Upper lobe of left lung (tissue), 6 donors: ENCODE measurements at regions not wholly inside any gene's neighbourhood (a gene's known extent, or its start where the extent isn't known, plus 50 kb on each side); places are given as distances from the start of the nearest gene placed in this dataset.

Source experiments
- ATAC-seq, 2 donors: fragments of 200-7000 bp; cut with Tn5 transposase; one replicate each; pipeline ENCODE4 v1.9.1; 2022; ENCODE audit warnings: mild to moderate bottlenecking in 2 of 2, moderate library complexity in 2 of 2; ENCODE audit not compliant: low FRiP score in 2 of 2
- DNase-seq, 2 donors: peaks; one replicate each; pipeline ENCODE4 v3.0.0-alpha.2; 2019 to 2020
- H3K27ac ChIP-seq, 4 donors: fragments of 200-600 bp; sonication (generic); one replicate each; pipeline ENCODE4 v1.5.1; 2016 to 2019
- H3K27me3 ChIP-seq, 4 donors: fragments of 200-600 bp; sonication (generic); one replicate each; pipeline ENCODE4 v1.5.1; 2017 to 2019
- H3K36me3 ChIP-seq, 4 donors: fragments of 200-600 bp; sonication (generic); one replicate each; pipeline ENCODE4 v1.5.1; 2016 to 2019
- H3K4me1 ChIP-seq, 4 donors: fragments of 200-600 bp; sonication (generic); one replicate each; pipeline ENCODE4 v1.5.1; 2018 to 2019
- H3K4me3 ChIP-seq, 4 donors: fragments of 200-600 bp; sonication (generic); one replicate each; pipeline ENCODE4 v1.5.1; 2017 to 2019; ENCODE audit warnings: mild to moderate bottlenecking in 2 of 4, moderate library complexity in 1 of 4
- H3K9me3 ChIP-seq, 4 donors: fragments of 200-600 bp; sonication (generic); one replicate each; pipeline ENCODE4 v1.5.1; 2018 to 2019
- CTCF ChIP-seq, 6 experiments: fragments of 450-650 bp in 4 of 6; fragments of 200-600 bp in 2 of 6; sonication (generic) in 2 of 6; IDR thresholded peaks; one replicate each; pipeline ENCODE4 v1.5.1; 2016 to 2019; ENCODE audit warnings: antibody characterized with exemption in 6 of 6
- EP300 ChIP-seq, 4 donors: sonication (generic); formaldehyde crosslinking; IDR thresholded peaks; one replicate each; pipeline ENCODE4 v1.5.1; 2017; ENCODE audit warnings: antibody characterized with exemption in 4 of 4, control low read depth in 2 of 4
- POLR2A ChIP-seq, 4 donors: fragments of 450-650 bp; IDR thresholded peaks; one replicate each; pipeline ENCODE4 v1.5.1; 2016 to 2017; ENCODE audit warnings: antibody characterized with exemption in 4 of 4, mild to moderate bottlenecking in 2 of 4
- POLR2AphosphoS5 ChIP-seq, 2 donors: sonication (generic); formaldehyde crosslinking; IDR thresholded peaks; one replicate each; pipeline ENCODE4 v1.5.1; 2017; ENCODE audit warnings: antibody characterized with exemption in 2 of 2
- WGBS, 2 donors: methylation state at CpG; one replicate each; pipeline ENCODE4 v1.1.5; 2017 to 2018; 5-methylcytosine and 5-hydroxymethylcytosine counted together
- donor health status: DM: no; HTN: no; CAD: no; lungs with moderate emphysema.
- donor health status: DM: no; HTN: yes; CAD: no; lungs with severe emphysema.

DNA sequence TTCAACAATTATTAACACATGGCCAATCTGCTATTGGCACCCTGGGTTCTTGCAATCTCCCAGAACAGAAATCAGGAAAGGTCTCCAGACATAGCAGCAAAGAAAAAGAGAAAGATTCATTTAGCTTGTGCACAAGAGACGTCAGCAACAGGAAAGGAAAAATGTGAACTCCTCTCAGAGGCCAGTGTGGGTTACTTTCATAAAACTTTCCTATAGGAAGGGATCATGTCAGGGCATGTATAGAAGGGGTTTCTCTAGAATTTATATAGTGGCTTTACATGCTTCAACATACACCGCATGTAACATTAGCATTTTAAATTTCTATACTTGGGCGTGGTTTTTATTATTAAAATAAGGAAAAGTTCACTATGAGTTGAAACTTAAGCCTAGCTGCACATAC lies 725.1 kb downstream of the SORCS1 start:
- Histone ChIP-seq H3K4me3 (no peak overlapping the region), H3K36me3 (no peaks in the 10 kb centered on the region), H3K9me3 (no peaks in the 10 kb centered on the region), H3K27me3 (no peaks in the 10 kb centered on the region), H3K4me1 (no peaks in the 10 kb centered on the region), H3K27ac (no peak overlapping the region)
- DNase-seq (no peak), ATAC-seq (no peak)
- 73% methylated on average over 3 of the region's 3 CpGs for WGBS, 2 donors
- TF ChIP-seq CTCF (IDR thresholded peaks at IDR 0.05) = no peak
- TF ChIP-seq POLR2AphosphoS5 (IDR thresholded peaks at IDR 0.05) = no peak

- Histone ChIP-seq H3K4me3 (no peak overlapping the region), H3K36me3 (no peaks in the 10 kb centered on the region), H3K27me3 (no peaks in the 10 kb centered on the region), H3K9me3 (no peaks in the 10 kb centered on the region), H3K4me1 (no peaks in the 10 kb centered on the region), H3K27ac (no peak overlapping the region)
- ATAC-seq (no peak), DNase-seq (no peak)
- TF ChIP-seq CTCF (IDR thresholded peaks at IDR 0.05) = no peak
- WGBS, 2 donors = 63 to 64% methylated on average over 1 of the region's 1 CpG
Measured at GRCh38 chr10:106438386-106438785, 726.1 kb downstream of the SORCS1 start.

DNA sequence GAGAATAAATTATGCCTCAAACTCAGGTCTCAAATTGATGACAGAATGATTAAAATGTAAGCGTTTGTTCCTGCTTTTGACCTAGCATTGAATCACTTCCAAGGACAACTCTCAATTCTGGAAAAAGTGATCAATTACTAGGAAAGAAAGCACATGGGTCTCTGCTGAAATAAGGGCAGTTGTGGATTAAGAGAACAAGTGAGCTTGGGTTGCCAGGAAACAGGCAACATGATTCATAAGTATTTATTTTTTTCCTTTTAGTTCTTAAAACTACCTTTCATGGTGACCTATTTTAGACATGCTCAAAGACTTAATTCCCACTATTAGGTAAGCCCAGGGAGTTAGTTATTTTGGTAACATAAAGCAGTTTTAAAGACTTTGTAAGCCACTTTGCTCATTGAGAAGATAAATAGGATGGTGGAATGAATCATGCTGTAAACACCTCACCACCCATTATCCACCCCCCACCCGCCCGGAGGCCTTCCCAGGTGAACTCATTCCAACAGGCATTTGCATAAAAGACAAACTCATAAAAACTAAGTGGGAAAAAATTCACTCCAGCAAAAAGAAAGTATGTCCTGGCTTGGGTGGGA lies 728.3 kb downstream of the SORCS1 start:
- WGBS, 2 donors = 74 to 79% methylated on average over 3 of the region's 3 CpGs
- TF ChIP-seq POLR2AphosphoS5 (IDR thresholded peaks at IDR 0.05) (no peak), CTCF (IDR thresholded peaks at IDR 0.05) (no peak), EP300 (IDR thresholded peaks at IDR 0.05) (no peak), POLR2A (IDR thresholded peaks at IDR 0.05) (no peak)
- Histone ChIP-seq H3K4me3 (no peak overlapping the region), H3K36me3 (no peaks in the 10 kb centered on the region), H3K4me1 (no peaks in the 10 kb centered on the region), H3K9me3 (no peaks in the 10 kb centered on the region), H3K27me3 (no peaks in the 10 kb centered on the region), H3K27ac (no peak overlapping the region)
- DNase-seq (no peak), ATAC-seq (no peak)

DNA sequence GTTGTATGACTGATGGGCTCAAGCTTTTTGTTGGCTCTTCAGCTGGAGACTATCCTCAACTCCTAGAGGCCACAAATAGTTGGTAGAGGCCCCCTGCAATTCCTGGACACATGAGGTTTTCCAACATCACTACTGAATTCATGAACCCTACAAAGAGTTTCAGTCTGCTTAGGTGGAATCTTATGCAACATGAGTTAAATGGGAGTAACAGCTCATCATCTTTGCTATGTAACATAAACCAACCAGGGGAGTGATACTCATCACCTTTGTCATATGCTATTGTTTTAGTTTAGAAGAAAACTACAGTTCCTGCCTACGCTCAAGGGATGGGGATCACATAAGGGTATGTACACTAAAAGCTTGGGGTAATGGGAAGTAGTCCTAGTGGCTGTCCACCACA lies 729.4 kb downstream of the SORCS1 start:
- no peaks in the 10 kb centered on the region for H3K9me3 ChIP-seq
- no peaks in the 10 kb centered on the region for H3K36me3 ChIP-seq
- H3K4me1 ChIP-seq = no peaks in the 10 kb centered on the region
- DNase-seq = no peak
- WGBS, 2 donors = 73 to 93% methylated on average over 1 of the region's 1 CpG
- ATAC-seq = no peak
- TF ChIP-seq CTCF (IDR thresholded peaks at IDR 0.05) (no peak), POLR2AphosphoS5 (IDR thresholded peaks at IDR 0.05) (no peak), EP300 (IDR thresholded peaks at IDR 0.05) (no peak), POLR2A (IDR thresholded peaks at IDR 0.05) (no peak)
- no peak overlapping the region for H3K4me3 ChIP-seq
- no peak overlapping the region for H3K27ac ChIP-seq
- H3K27me3 ChIP-seq = no peaks in the 10 kb centered on the region

DNA sequence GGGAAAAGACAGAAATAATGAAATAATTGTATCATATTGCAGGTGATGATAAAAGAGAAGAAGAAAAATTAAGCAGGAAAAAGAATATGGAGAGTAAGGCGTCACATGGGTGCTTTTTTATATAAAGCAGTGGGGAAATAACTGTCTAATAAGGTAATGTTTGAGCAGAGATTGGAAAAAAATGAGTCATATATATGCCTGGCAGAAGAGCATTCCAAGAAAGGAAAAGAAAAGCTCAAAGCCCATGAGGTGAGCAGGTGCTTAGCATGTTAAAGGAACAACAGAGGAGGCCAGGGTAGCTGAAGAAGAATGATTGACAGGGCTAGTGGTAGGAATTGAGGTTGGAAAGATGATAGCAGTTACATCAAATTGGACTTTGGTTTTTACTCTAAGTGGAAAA lies 739.5 kb downstream of the SORCS1 start:
- H3K4me1 ChIP-seq = no peaks in the 10 kb centered on the region
- H3K27ac ChIP-seq = no peak overlapping the region
- no peak for ATAC-seq
- no peaks in the 10 kb centered on the region for H3K36me3 ChIP-seq
- no peaks in the 10 kb centered on the region for H3K27me3 ChIP-seq
- WGBS, 2 donors = 71 to 76% methylated on average over 1 of the region's 1 CpG
- H3K9me3 ChIP-seq = no peaks in the 10 kb centered on the region
- DNase-seq = no peak
- H3K4me3 ChIP-seq = no peak overlapping the region
- TF ChIP-seq EP300 (IDR thresholded peaks at IDR 0.05) = no peak
- TF ChIP-seq CTCF (IDR thresholded peaks at IDR 0.05) = no peak
- no peak for TF ChIP-seq POLR2AphosphoS5 (IDR thresholded peaks at IDR 0.05)
- TF ChIP-seq POLR2A (IDR thresholded peaks at IDR 0.05) = no peak
